ENCODE measurements at regions not wholly inside any gene's neighbourhood (a gene's known extent, or its start where the extent isn't known, plus 50 kb on each side); places are given as distances from the start of the nearest gene placed in this dataset.

GRCh38 chr1:99533909-99534637 is 111.8 kb upstream of the PALMD start:
- TF ChIP-seq CTCF (IDR thresholded peaks at IDR 0.05) (no peak), POLR2A (IDR thresholded peaks at IDR 0.05) (no peak), POLR2AphosphoS5 (IDR thresholded peaks at IDR 0.05) (no peak), EP300 (IDR thresholded peaks at IDR 0.05) (no peak)

Measured in suprapubic skin (tissue), 4 donors.